ENCODE measurements at regions not wholly inside any gene's neighbourhood (a gene's known extent, or its start where the extent isn't known, plus 50 kb on each side); places are given as distances from the start of the nearest gene placed in this dataset.

DNA sequence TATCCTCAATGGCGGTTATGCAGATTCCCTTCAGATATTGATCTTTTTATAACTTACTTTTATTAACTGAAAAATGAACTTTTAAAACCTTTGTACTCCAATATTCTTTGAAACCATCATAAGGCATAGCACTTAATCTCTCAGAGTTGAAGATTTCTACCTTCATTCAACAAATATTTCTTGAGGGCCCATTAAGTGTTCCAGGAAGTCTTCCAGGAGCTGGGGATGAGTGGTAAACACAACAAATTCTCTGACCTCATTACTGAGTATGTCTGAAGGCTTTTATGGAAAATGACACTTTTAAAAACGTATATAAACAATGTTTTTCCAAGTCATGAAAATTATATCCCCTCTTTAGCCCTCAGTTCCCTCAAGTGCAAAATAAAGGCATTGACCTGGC lies 575.3 kb upstream of the IL12A start:
- WGBS, 2 donors: 61 to 69% methylated on average over 2 of the region's 2 CpGs
- no peaks in the 10 kb centered on the region for H3K36me3 ChIP-seq (ENCODE audit: control insufficient read depth in 4 of 4, insufficient read depth in 4 of 4, low read length in 4 of 4)
- ATAC-seq (ENCODE audit: insufficient read depth, low FRiP score) (peak; percentile 27), DNase-seq (no peak)
- H3K4me3 ChIP-seq: no peak overlapping the region
- peaks cover 0 to 2% (median 0%) of the 10 kb centered on the region in 5 donors for H3K4me1 ChIP-seq (ENCODE audit: control insufficient read depth in 5 of 5, insufficient read depth in 5 of 5, low read length in 5 of 5)
- no peaks in the 10 kb centered on the region for H3K27me3 ChIP-seq (ENCODE audit: control insufficient read depth in 3 of 3, insufficient read depth in 3 of 3, low read length in 2 of 3)
- H3K9me3 ChIP-seq (ENCODE audit: control insufficient read depth in 4 of 4, insufficient read depth in 3 of 4, low read length in 3 of 4): peaks cover 0 to 4% (median 2%) of the 10 kb centered on the region in 4 donors
- H3K9ac ChIP-seq (ENCODE audit: insufficient read depth in 1 of 2, low read length in 2 of 2): no peak overlapping the region
- TF ChIP-seq, protein P1, sequence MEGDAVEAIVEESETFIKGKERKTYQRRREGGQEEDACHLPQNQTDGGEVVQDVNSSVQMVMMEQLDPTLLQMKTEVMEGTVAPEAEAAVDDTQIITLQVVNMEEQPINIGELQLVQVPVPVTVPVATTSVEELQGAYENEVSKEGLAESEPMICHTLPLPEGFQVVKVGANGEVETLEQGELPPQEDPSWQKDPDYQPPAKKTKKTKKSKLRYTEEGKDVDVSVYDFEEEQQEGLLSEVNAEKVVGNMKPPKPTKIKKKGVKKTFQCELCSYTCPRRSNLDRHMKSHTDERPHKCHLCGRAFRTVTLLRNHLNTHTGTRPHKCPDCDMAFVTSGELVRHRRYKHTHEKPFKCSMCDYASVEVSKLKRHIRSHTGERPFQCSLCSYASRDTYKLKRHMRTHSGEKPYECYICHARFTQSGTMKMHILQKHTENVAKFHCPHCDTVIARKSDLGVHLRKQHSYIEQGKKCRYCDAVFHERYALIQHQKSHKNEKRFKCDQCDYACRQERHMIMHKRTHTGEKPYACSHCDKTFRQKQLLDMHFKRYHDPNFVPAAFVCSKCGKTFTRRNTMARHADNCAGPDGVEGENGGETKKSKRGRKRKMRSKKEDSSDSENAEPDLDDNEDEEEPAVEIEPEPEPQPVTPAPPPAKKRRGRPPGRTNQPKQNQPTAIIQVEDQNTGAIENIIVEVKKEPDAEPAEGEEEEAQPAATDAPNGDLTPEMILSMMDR (IDR thresholded peaks at IDR 0.05; ENCODE audit: control extremely low read depth, extremely low read depth): no peak
- H3K27ac ChIP-seq (ENCODE audit: low read depth in 1 of 2, low read length in 1 of 2): no peak overlapping the region

DNA sequence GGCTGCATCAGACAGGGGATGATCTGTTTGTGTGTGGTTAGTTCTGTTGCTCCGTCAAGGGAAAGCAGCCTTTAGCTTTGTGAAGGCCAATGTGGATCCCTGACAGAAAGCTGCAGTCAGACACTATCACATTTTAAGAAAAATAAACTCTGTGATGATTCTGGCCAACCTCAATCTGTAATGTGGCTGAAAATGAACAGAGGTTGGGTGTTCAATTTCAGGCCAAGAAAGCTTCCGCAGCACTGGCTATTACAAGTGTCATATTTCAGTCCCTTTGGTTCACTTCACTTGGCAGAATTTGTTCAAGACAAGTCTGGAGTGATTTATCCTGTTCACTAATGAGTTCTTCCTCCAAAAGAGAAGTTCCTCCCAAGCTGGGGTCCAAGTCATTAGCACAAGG lies 571.8 kb upstream of the IL12A start:
- Histone ChIP-seq H3K27me3 (ENCODE audit: control insufficient read depth in 3 of 3, insufficient read depth in 3 of 3, low read length in 2 of 3) (no peaks in the 10 kb centered on the region), H3K36me3 (ENCODE audit: control insufficient read depth in 4 of 4, insufficient read depth in 4 of 4, low read length in 4 of 4) (no peaks in the 10 kb centered on the region), H3K27ac (ENCODE audit: low read depth in 1 of 2, low read length in 1 of 2) (no peak overlapping the region), H3K9ac (ENCODE audit: insufficient read depth in 1 of 2, low read length in 2 of 2) (no peak overlapping the region), H3K4me3 (no peak overlapping the region), H3K4me1 (ENCODE audit: control insufficient read depth in 5 of 5, insufficient read depth in 5 of 5, low read length in 5 of 5) (peaks cover 0 to 2% (median 0%) of the 10 kb centered on the region in 5 donors), H3K9me3 (ENCODE audit: control insufficient read depth in 4 of 4, insufficient read depth in 3 of 4, low read length in 3 of 4) (peaks cover 0 to 3% (median under 1%) of the 10 kb centered on the region in 4 donors)
- WGBS, 2 donors: 53 to 58% methylated on average over 2 of the region's 2 CpGs
- TF ChIP-seq, protein P1 (IDR thresholded peaks at IDR 0.05; ENCODE audit: control extremely low read depth, extremely low read depth): no peak
- peak in 2 of 3 donors; percentile 1 to 8 for DNase-seq
- no peak for ATAC-seq (ENCODE audit: insufficient read depth, low FRiP score)

DNA sequence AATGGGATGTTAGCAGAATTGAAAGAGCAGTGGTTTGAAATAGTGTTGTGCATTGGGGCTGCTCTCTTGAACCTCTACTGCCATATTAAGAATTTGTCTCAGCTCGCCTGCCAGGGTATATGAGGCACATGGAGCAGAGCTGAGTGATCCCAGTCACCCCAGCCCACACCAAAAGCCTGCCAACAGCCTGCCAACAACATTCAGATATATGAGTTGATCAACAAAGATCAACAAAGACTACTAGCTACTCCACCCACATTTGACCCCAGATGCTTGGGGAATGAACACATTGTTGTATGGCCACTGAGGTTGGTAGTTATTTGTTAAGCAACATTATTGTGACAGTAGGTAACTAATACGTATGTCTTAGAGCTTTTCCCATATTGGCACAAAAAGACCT lies 570.9 kb upstream of the IL12A start:
- peaks cover 0 to 3% (median under 1%) of the 10 kb centered on the region in 4 donors for H3K9me3 ChIP-seq (ENCODE audit: control insufficient read depth in 4 of 4, insufficient read depth in 3 of 4, low read length in 3 of 4)
- WGBS, 2 donors: 81% methylated on average over 2 of the region's 2 CpGs

More for the DNA sequence above, 570.9 kb upstream of the IL12A start:
- no peaks in the 10 kb centered on the region for H3K36me3 ChIP-seq (ENCODE audit: control insufficient read depth in 4 of 4, insufficient read depth in 4 of 4, low read length in 4 of 4)
- H3K4me3 ChIP-seq: no peak overlapping the region
- DNase-seq: no peak
- TF ChIP-seq, protein P1 (IDR thresholded peaks at IDR 0.05; ENCODE audit: control extremely low read depth, extremely low read depth): no peak
- no peaks in the 10 kb centered on the region for H3K27me3 ChIP-seq (ENCODE audit: control insufficient read depth in 3 of 3, insufficient read depth in 3 of 3, low read length in 2 of 3)
- H3K4me1 ChIP-seq (ENCODE audit: control insufficient read depth in 5 of 5, insufficient read depth in 5 of 5, low read length in 5 of 5): peaks cover 0 to 2% (median 0%) of the 10 kb centered on the region in 5 donors
- ATAC-seq (ENCODE audit: insufficient read depth, low FRiP score): no peak
- H3K9ac ChIP-seq (ENCODE audit: insufficient read depth in 1 of 2, low read length in 2 of 2): no peak overlapping the region
- no peak overlapping the region for H3K27ac ChIP-seq (ENCODE audit: low read depth in 1 of 2, low read length in 1 of 2)
